ENCODE measurements at regions not wholly inside any gene's neighbourhood (a gene's known extent, or its start where the extent isn't known, plus 50 kb on each side); places are given as distances from the start of the nearest gene placed in this dataset.

DNA sequence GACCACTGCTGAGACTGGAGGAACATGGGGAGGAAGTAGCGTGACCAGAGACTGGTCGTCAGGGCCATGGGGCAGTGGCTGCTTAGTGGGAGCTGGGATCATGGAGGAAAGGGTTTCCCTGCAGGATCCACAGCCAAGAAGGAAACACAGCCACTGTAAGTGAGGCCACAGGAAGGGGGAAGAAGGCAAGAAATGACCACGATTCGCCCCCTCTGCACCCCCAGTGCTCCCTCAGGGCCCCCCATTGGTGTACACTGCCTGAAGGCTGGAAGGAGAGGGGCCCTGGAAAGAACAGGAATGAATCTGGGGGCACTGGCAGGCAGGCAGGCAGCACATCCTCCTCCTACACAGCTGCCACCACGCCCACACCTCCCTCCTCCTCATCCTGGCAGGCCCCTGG lies 62.5 kb upstream of the RMDN2 start:
- TF ChIP-seq CTCF (IDR thresholded peaks at IDR 0.05; ENCODE audit: poor library complexity, severe bottlenecking) (no peak), RAD21 (conservative IDR thresholded peaks at IDR 0.05) (no peak), EZH2 (IDR thresholded peaks at IDR 0.05; ENCODE audit: borderline replicate concordance, insufficient read depth, low read length, poor library complexity, severe bottlenecking) (no peak)
- TF ChIP-seq, protein P1, sequence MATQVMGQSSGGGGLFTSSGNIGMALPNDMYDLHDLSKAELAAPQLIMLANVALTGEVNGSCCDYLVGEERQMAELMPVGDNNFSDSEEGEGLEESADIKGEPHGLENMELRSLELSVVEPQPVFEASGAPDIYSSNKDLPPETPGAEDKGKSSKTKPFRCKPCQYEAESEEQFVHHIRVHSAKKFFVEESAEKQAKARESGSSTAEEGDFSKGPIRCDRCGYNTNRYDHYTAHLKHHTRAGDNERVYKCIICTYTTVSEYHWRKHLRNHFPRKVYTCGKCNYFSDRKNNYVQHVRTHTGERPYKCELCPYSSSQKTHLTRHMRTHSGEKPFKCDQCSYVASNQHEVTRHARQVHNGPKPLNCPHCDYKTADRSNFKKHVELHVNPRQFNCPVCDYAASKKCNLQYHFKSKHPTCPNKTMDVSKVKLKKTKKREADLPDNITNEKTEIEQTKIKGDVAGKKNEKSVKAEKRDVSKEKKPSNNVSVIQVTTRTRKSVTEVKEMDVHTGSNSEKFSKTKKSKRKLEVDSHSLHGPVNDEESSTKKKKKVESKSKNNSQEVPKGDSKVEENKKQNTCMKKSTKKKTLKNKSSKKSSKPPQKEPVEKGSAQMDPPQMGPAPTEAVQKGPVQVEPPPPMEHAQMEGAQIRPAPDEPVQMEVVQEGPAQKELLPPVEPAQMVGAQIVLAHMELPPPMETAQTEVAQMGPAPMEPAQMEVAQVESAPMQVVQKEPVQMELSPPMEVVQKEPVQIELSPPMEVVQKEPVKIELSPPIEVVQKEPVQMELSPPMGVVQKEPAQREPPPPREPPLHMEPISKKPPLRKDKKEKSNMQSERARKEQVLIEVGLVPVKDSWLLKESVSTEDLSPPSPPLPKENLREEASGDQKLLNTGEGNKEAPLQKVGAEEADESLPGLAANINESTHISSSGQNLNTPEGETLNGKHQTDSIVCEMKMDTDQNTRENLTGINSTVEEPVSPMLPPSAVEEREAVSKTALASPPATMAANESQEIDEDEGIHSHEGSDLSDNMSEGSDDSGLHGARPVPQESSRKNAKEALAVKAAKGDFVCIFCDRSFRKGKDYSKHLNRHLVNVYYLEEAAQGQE (IDR thresholded peaks at IDR 0.05; ENCODE audit: borderline replicate concordance), result no peak

Measured in neural cell (in vitro differentiated cells).